Endothelial cell (in vitro differentiated cells): ENCODE measurements at regions not wholly inside any gene's neighbourhood (a gene's known extent, or its start where the extent isn't known, plus 50 kb on each side); places are given as distances from the start of the nearest gene placed in this dataset.

Experiments used
- DNase-seq: peaks from one replicate; pipeline ENCODE4 v3.0.0; 2021; ENCODE audit warnings: low spot score
- H3K27ac Mint-ChIP-seq: one replicate; pipeline ENCODE4 v1.8.0; 2021; ENCODE audit warnings: mixed read lengths, inconsistent platforms; ENCODE audit not compliant: unreplicated experiment
- H3K27me3 Mint-ChIP-seq: one replicate; pipeline ENCODE4 v1.8.0; 2021; ENCODE audit warnings: mild to moderate bottlenecking, moderate library complexity, mixed read lengths, inconsistent platforms; ENCODE audit not compliant: unreplicated experiment
- H3K36me3 Mint-ChIP-seq: one replicate; pipeline ENCODE4 v1.8.0; 2021; ENCODE audit warnings: mild to moderate bottlenecking, low read depth, mixed read lengths, inconsistent platforms; ENCODE audit not compliant: unreplicated experiment
- H3K4me1 Mint-ChIP-seq: one replicate; pipeline ENCODE4 v1.8.0; 2021; ENCODE audit warnings: mild to moderate bottlenecking, mixed read lengths, inconsistent platforms; ENCODE audit not compliant: unreplicated experiment
- H3K4me3 Mint-ChIP-seq: one replicate; pipeline ENCODE4 v1.8.0; 2021; ENCODE audit warnings: mild to moderate bottlenecking, mixed read lengths, inconsistent platforms; ENCODE audit not compliant: unreplicated experiment
- H3K9me3 Mint-ChIP-seq: one replicate; pipeline ENCODE4 v1.8.0; 2021; ENCODE audit warnings: mixed read lengths, inconsistent platforms; ENCODE audit not compliant: unreplicated experiment
- CTCF ChIP-seq: fragments of 200-600 bp; sonication (generic); IDR thresholded peaks from one replicate; pipeline ENCODE4 v1.5.0; 2021; ENCODE audit warnings: antibody characterized with exemption; ENCODE audit not compliant: unreplicated experiment

DNA sequence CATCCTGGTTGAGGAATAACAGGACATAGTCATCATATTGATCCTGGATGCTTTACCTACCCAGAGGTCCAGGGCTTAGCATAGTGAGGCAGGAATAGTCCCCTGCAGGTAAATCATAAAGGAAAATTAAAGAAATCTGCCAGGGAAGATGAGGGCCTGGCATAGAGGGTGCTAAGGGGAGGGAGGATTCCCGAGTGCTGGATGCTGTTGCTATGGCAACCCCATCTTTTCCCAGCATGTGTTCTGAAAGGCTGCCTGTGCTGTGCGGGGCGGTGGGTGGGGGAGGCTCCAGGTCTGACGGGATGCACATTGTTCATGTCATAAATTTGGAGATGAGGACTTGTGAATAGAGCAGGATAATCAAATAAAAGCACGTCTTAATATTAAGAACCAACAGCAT lies 212.6 kb upstream of the PCSK2 start:
- H3K9me3 Mint-ChIP-seq = no peaks in the 10 kb centered on the region
- no peaks in the 10 kb centered on the region for H3K36me3 Mint-ChIP-seq
- no peak overlapping the region for H3K4me3 Mint-ChIP-seq
- no peaks in the 10 kb centered on the region for H3K4me1 Mint-ChIP-seq
- no peak overlapping the region for H3K27ac Mint-ChIP-seq
- TF ChIP-seq CTCF = no peak
- no peak for DNase-seq
- no peaks in the 10 kb centered on the region for H3K27me3 Mint-ChIP-seq

GRCh38 chr20:17014756-17015366 lies 212.0 kb upstream of the PCSK2 start:
- H3K36me3 Mint-ChIP-seq = no peaks in the 10 kb centered on the region
- H3K4me1 Mint-ChIP-seq = no peaks in the 10 kb centered on the region
- no peaks in the 10 kb centered on the region for H3K9me3 Mint-ChIP-seq
- TF ChIP-seq CTCF = no peak
- H3K4me3 Mint-ChIP-seq = no peak overlapping the region
- no peaks in the 10 kb centered on the region for H3K27me3 Mint-ChIP-seq
- DNase-seq = no peak
- H3K27ac Mint-ChIP-seq = no peak overlapping the region

DNA sequence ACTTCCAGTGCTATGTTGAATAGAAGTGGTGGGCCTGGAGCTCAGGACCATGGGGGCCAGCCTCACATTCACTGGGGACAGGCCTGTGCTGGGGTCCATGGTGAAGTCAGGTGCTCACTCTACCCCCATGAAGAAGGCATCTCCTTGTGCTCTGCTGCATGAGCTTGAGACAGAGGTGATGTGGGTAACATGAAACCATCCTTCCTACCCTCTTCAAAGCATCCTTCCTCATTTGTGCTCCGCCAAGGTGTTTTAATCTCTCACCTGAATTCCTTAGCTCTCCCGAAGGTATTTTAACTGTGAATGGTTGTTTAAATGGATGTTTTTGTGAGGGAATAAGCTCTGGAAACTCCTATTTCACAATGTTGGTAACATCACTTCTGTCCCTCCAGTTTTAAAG lies 209.6 kb upstream of the PCSK2 start:
- Mint-ChIP-seq H3K4me3 (no peak overlapping the region), H3K27ac (no peak overlapping the region), H3K36me3 (no peaks in the 10 kb centered on the region), H3K27me3 (no peaks in the 10 kb centered on the region), H3K9me3 (no peaks in the 10 kb centered on the region), H3K4me1 (no peaks in the 10 kb centered on the region)
- TF ChIP-seq CTCF = no peak
- no peak for DNase-seq

DNA sequence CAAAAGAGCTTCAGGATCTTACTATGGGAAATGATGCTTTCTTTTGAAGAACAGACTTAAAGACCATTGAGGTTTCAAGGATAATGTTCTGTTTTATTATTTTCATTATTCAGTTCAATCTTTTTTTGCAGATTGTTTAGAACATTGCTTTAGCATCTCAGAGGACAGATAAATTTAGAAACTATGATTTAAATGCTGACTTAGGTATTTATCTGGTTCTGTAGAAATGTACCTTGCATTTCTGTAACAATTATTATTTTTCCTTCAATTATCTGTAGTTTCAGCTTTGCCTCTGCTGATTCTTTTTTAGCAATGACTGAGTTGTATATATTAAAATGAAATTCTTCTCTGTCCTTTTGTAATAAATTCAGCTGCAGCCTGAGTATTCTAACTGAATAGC lies 205.4 kb upstream of the PCSK2 start:
- DNase-seq = no peak
- H3K27ac Mint-ChIP-seq = no peak overlapping the region
- no peak overlapping the region for H3K4me3 Mint-ChIP-seq
- TF ChIP-seq CTCF = no peak
- no peaks in the 10 kb centered on the region for H3K4me1 Mint-ChIP-seq
- peaks cover 3% of the 10 kb centered on the region for H3K27me3 Mint-ChIP-seq
- H3K36me3 Mint-ChIP-seq = no peaks in the 10 kb centered on the region
- no peaks in the 10 kb centered on the region for H3K9me3 Mint-ChIP-seq

- Mint-ChIP-seq H3K4me3 (no peak overlapping the region), H3K27me3 (peaks cover 5% of the 10 kb centered on the region), H3K36me3 (no peaks in the 10 kb centered on the region), H3K4me1 (no peaks in the 10 kb centered on the region), H3K27ac (no peak overlapping the region), H3K9me3 (no peaks in the 10 kb centered on the region)
- no peak for TF ChIP-seq CTCF
- DNase-seq = no peak
Observed at GRCh38 chr20:17023036-17023435, 203.8 kb upstream of the PCSK2 start.
